ENCODE measurements at regions not wholly inside any gene's neighbourhood (a gene's known extent, or its start where the extent isn't known, plus 50 kb on each side); places are given as distances from the start of the nearest gene placed in this dataset.

GRCh38 chr15:72923289-72923688 is 129.0 kb upstream of the NEO1 start:
- no peak for DNase-seq

- DNase-seq, result no peak
These were observed 131.7 kb upstream of the NEO1 start for GRCh38 chr15:72920551-72920950.

- DNase-seq, result no peak
These were observed 132.3 kb upstream of the NEO1 start for GRCh38 chr15:72919936-72920465.

- DNase-seq, result no peak
These were observed 133.3 kb upstream of the ADPGK start for GRCh38 chr15:72916897-72917296.

GRCh38 chr15:72916378-72916777 is 132.8 kb upstream of the ADPGK start:
- no peak for DNase-seq

GRCh38 chr15:72915843-72916242 is 132.3 kb upstream of the ADPGK start:
- DNase-seq, result no peak

- DNase-seq, result no peak
These were observed 129.4 kb upstream of the ADPGK start for GRCh38 chr15:72912996-72913395.

GRCh38 chr15:72912121-72912520 is 128.6 kb upstream of the ADPGK start:
- no peak for DNase-seq

GRCh38 chr15:72911626-72912025 is 128.1 kb upstream of the ADPGK start:
- DNase-seq, result no peak

- DNase-seq, result no peak
These were observed 125.2 kb upstream of the ADPGK start for GRCh38 chr15:72908713-72909112.

GRCh38 chr15:72907733-72908132 is 124.2 kb upstream of the ADPGK start:
- peak in 9 of 51 donors; percentile 1 to 13 (median 6) for DNase-seq

GRCh38 chr15:72902919-72903260 is 119.3 kb upstream of the ADPGK start:
- peak in 1 of 51 donors; percentile 5 for DNase-seq

GRCh38 chr15:72902245-72902918 is 118.8 kb upstream of the ADPGK start:
- DNase-seq, result peak in 25 of 51 donors; percentile 1 to 63 (median 24)

GRCh38 chr15:72892986-72893385 is 109.4 kb upstream of the ADPGK start:
- no peak for DNase-seq

GRCh38 chr15:72890043-72890442 is 106.5 kb upstream of the ADPGK start:
- DNase-seq, result no peak

GRCh38 chr15:72889545-72889944 is 106.0 kb upstream of the ADPGK start:
- no peak for DNase-seq

GRCh38 chr15:72888811-72889210 is 105.3 kb upstream of the ADPGK start:
- DNase-seq, result no peak

- no peak for DNase-seq
These were observed 104.7 kb upstream of the ADPGK start for GRCh38 chr15:72888211-72888610.

GRCh38 chr15:72887376-72887775 is 103.8 kb upstream of the ADPGK start:
- DNase-seq, result no peak

- no peak for DNase-seq
These were observed 100.8 kb upstream of the ADPGK start for GRCh38 chr15:72884311-72884710.

GRCh38 chr15:72873379-72874233 is 90.0 kb upstream of the ADPGK start:
- DNase-seq, result no peak

GRCh38 chr15:72872066-72872845 is 88.7 kb upstream of the ADPGK start:
- DNase-seq, result no peak
